Activated CD4-positive, CD25-positive, alpha-beta regulatory T cell treated with anti-CD3 and anti-CD28 coated beads, Interleukin-2, amount 50 U/mL, for 24 hours (primary cell): ENCODE measurements at regions not wholly inside any gene's neighbourhood (a gene's known extent, or its start where the extent isn't known, plus 50 kb on each side); places are given as distances from the start of the nearest gene placed in this dataset.
"Not testable (repeated sequence)": the region's sequence is repeated elsewhere in the genome, so short reads cannot be mapped to it uniquely, and the experiment has no call there.

Experiments used
- ATAC-seq, 2 donors: fragments of 150-1000 bp; cut with Tn5 transposase; one replicate each; pipeline ENCODE4 v1.10.0; 2021; ENCODE audit warnings: mild to moderate bottlenecking in 1 of 2, moderate library complexity in 1 of 2

- no peak for ATAC-seq
Observed at GRCh38 chr21:28106370-28106890, 886.2 kb downstream of the LTN1 start.

DNA sequence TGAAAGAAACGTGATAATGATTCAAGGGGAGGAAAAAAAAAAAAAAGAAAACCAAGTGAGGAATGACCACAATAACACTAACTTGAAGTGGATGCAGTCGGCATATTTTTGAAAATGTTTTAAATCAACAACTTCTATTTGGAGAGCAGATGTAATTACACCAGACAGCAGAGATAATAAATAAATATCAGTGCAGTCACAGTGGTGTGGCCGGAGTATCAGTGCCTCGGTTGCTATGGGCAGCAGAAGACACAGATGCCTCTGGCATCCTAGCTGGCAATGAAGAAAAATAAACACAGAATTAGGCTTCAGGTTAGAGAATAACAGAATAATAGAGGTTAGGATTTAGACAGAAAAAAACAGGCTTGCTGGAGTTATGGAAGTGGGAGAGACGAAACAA is 888.3 kb downstream of the LTN1 start:
- ATAC-seq, result no peak

DNA sequence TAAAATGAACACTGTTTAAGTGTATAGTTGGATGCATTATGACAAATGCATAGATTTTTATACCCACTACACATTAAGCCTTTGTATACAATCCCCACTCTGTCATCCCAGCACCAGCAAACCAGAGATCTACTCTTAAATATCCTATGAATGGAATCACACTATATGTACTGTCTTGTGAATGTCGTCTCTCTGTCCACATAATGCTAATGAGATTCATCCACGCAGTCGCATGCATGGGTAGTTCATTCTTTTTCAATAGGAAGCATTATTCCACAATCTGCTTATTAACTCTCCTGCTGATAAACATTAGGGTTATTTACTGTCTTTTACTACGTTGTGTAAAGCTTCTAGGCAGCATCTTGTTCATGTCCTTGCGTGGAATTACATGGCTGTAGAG is 892.3 kb downstream of the LTN1 start:
- no peak for ATAC-seq

DNA sequence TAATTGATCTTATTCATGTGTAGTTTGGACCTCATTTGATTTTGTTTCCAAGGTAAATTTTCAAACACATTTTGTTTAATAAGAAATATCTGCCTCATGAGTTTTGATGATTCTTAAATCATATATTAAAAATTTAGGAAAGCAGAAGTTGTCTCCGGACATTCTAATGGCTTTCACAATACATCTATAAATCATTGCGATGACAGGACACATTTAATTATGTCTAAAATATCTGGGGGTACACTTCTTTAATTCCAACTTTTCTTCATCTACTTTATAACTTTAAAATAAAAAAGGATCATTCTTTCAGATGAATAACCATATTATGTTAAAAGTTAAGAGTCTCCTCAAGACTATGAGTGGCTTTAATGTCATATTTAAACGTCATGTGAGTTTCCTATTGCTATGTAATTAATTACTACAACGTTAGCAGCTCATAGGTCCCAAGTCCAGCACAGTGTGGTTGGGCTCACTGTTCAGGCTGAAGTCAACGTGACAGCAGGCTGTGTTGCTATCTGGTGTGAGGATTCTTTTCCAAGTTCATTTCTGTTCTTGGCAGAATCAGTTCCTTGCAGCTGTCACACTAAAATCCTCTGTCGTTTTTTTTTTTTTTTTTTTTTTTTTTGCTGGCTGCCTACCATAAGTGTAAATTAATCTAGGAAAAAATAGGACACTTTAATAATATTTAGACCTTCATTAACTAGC is 893.5 kb downstream of the LTN1 start:
- ATAC-seq, result no peak

GRCh38 chr21:28091466-28091865 is 901.2 kb downstream of the LTN1 start:
- ATAC-seq, result no peak

- ATAC-seq, result no peak
Observed at GRCh38 chr21:28090546-28090945, 902.1 kb downstream of the LTN1 start.

GRCh38 chr21:28089599-28090441 is 902.9 kb downstream of the LTN1 start:
- ATAC-seq, result no peak

GRCh38 chr21:28086861-28087581 is 905.7 kb downstream of the LTN1 start:
- no peak for ATAC-seq

- no peak for ATAC-seq
Observed at GRCh38 chr21:28084951-28085350, 907.7 kb downstream of the LTN1 start.

DNA sequence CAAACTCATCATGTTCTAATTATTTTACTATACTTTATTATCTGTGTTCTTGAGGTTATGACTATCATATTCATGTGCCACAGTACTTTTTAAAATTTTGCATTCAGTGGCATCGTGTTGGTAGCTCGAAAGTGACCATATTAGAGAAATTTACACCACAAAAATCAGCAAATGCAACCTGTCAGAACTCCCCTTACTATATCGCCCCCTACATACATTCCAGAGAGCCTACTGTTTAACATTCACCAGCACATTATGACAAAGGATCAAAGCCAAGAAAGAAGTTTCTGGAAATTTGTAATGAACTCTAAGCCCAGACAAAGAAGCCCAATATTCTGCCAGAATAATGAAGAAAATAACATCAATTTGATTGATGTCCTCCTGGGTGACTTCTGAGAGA is 909.3 kb downstream of the LTN1 start:
- no peak for ATAC-seq

GRCh38 chr21:28078126-28078525 is 914.6 kb downstream of the LTN1 start:
- ATAC-seq, result no peak

GRCh38 chr21:28074676-28075075 is 918.0 kb downstream of the LTN1 start:
- no peak for ATAC-seq

DNA sequence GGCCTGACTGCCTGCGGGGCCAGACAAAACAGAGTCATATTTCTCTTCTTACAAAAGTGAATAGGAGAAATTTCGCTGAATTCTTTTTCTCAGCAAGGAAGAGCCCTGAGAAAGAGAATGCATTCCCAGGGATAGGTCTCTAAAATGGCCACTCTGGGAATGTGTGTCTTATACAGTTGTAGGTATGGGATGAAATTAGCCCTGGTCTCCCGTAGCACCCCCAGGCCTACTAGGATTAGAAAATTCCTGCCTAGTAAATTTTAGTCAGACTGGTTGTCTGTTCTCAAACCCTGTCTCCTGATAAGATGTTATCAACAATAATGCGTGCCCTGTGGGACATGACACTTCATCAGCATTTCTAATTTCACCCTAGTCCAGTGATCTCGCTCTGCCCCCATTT is 920.1 kb downstream of the LTN1 start:
- no peak for ATAC-seq

DNA sequence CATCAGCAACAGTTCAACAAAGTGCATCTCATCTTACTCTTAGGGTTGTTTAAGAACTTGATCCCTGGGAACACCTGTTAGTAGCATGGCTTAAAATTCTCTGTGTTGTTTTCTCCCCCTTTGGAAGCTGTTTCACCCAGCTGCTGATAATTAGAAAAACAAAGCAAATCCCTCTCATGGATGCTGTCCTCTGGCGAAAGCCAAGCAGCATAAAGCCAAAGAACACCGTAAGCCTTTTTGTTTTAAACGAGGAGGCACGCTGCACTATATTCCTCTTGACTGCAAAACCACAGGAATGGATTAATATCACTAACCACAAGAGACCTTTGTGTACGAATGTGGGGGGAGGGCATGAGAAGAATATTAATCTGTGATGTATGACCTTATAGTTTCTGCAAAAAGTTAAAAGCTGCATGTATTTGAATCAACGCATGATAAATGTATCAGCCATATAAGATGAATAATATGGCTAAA is 923.2 kb downstream of the LTN1 start:
- no peak for ATAC-seq

- ATAC-seq, result no peak
Observed at GRCh38 chr21:28068455-28069358, 924.0 kb downstream of the LTN1 start.

DNA sequence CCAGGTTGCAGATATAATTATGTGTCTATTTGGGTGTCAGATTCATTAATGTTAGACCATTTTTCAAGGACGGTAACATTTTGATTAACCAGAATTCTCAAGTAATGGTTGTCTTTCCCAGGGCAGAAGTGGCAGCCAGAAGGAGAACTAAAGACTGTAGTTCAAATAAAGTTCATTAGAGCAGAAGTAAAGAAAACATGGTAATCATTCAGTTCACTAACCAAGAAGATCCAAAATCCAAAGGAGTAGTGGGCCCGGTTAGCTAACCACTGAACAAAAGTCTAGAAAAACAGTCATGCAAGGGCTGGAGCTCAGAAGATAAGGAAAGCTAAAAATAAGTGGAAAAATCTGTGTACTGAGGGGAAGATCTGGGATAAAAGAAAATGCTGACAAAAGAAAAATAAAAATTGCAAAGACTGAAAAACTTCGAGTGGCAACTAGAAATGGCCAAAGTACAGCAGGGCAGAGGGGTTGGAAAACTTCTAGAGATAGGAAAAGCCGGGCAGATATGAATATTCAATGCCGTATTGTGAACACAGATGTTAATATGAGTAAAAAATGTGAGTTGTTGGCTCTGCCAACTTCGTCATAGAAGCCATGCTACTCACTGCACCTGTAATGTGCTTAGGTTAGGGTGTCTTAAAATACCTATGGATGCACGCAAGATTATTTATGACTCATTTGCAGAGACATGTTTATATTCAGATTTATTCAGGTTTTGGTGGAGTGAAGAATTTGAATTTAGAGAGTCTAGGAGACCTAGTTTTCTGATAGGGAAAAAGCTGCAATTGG is 925.9 kb downstream of the LTN1 start:
- no peak for ATAC-seq

DNA sequence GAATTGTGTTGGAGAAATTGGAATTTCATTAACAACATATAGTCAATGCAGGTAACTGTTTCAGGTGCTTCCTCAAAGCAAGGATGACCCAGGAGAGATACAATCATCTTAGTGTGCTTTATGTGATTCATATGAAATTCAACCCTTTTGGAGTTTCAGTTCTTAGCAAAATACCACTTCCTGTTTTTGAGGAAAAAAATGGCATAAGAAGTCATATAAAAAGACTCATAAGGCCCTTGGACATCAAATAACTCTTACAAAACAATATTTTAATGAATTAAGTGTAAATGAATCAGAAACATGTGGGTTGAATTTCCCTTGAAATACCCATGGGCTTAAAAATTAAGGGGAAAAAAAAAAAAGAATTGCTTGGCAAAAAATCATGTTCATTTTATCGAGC is 926.6 kb downstream of the LTN1 start:
- ATAC-seq, result no peak

DNA sequence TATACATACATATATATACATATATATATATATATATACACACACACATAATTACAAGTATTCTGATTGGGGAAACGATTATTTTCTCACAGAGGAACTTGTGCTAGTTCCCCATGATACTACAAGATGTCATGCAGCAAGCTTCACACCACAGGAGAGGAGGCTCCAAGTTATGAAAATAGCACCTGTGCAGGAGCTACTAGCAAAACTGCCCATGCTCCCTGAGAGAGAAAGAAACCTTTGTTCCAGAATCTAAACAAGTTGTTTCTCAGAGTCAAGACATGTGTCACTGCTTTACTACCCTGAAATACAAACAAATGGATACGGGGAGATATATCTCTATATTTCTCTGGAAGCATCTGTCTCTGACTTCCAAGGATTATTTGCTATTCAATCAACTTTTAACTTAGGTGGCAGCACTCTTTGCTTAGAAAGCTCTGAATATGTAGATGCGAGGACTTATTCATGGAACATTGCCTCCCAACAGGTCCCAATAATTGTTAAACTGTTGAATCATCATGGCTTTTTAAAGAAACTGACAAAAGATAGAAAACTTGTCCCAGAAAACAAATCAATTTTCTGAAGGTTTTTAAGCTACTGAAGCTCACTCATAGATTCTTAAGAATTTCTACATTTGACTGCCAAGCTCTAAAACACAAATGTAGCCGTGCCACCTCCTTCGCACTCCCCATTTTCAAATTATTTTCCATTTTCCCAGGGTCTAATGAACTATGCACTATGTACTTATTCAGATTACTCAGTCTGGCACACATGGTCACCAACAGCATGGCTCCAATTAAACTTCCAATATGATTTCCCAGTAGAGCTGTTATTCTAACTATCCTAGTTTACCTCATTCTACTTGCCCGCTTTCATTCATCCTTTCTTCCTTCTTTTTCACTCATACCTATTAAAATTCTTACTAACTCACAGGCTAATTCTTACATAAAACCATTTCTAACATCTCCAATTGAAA is 929.1 kb downstream of the LTN1 start:
- no peak for ATAC-seq

DNA sequence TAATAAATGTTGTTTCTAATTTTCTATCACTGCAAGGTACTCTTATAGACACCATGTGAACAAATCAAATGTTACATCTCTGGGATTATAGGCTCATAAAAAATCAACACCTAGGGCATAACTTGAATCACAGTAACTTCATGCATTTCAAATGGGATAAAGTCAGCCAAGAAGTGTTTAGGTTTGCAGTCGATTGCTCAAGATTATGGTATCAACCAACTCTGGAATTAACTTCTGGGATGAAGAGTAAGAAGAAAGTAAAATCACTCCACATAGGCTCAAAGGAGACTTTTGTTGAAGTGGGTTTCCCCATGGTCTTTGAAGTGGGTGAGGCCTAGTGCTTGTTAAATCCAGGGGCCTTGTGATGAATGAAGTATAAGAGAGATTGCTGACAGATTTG is 939.7 kb downstream of the LTN1 start:
- ATAC-seq, result not testable (repeated sequence)

DNA sequence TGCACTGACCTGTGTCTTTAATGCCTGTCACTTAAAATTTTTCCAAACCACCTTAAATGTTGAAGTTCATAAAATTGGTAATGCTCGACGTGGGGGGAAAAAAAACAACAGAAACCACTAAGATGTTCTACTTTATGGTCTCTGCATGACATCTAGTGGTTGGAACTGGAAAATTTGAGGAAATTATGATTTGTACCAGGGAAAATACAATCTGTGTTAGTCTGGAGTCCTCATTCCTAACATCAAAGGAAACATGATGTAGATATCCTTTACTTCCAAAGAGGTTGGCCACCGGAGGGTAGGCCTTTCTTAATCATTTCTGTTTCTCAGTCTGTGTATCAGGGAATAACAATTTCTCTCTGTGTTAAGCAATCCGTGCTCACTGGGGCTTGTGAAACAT is 941.0 kb downstream of the LTN1 start:
- not testable (repeated sequence) for ATAC-seq
